ENCODE measurements at regions not wholly inside any gene's neighbourhood (a gene's known extent, or its start where the extent isn't known, plus 50 kb on each side); places are given as distances from the start of the nearest gene placed in this dataset.

- H3F3A ChIP-seq (ENCODE audit: control insufficient read depth, insufficient read depth): no peaks in the 10 kb centered on the region
- H3K27ac ChIP-seq (ENCODE audit: low read depth, low read length): no peak overlapping the region
- no peaks in the 10 kb centered on the region for H3K36me3 ChIP-seq (ENCODE audit: control insufficient read depth, low read length)
- H3K9me2 ChIP-seq (replicated peaks; ENCODE audit: control insufficient read depth, low read length): no peaks in the 10 kb centered on the region
- TF ChIP-seq CTCF (IDR thresholded peaks at IDR 0.05; ENCODE audit: low read depth, low read length, poor library complexity, severe bottlenecking): no peak
- TF ChIP-seq EZH2phosphoT487 (IDR thresholded peaks at IDR 0.05; ENCODE audit: borderline replicate concordance, low read length): no peak
- H3K79me2 ChIP-seq (ENCODE audit: control insufficient read depth, low read length): no peaks in the 10 kb centered on the region
- H3K27me3 ChIP-seq (ENCODE audit: control insufficient read depth, low read length): no peaks in the 10 kb centered on the region
- H3K4me1 ChIP-seq (ENCODE audit: control insufficient read depth, low read length): no peaks in the 10 kb centered on the region
- no peaks in the 10 kb centered on the region for H4K20me1 ChIP-seq (ENCODE audit: control insufficient read depth, insufficient read depth, low read depth, low read length)
- H3K4me3 ChIP-seq (ENCODE audit: low read length): no peak overlapping the region
- no peak overlapping the region for H3K4me2 ChIP-seq (ENCODE audit: low read length)
- H3K9me3 ChIP-seq (ENCODE audit: control insufficient read depth, insufficient read depth, low read length): no peaks in the 10 kb centered on the region
These were observed 136.5 kb upstream of the ETAA1 start for GRCh38 chr2:67260343-67261277.

DNA sequence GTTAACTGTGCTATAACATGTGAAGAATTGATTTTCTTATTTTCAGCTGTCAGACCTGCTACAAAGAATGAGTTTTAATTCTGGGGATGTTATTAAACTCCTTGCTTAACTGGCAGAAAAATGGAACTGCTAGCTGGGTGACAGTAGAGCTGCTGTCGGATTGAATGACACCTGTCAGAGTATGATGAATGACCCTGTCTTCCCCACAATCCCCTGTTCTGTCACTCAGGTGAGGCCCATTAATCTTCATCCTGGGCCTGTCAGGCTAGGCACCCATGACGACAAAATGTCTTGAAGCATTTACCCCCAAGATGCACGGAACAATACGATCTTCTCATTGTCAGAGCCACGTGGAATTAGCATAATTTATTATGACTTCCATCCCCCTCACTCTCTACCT is 129.9 kb upstream of the ETAA1 start:
- no peaks in the 10 kb centered on the region for H3K9me3 ChIP-seq (ENCODE audit: control insufficient read depth, insufficient read depth, low read length)
- H3K4me1 ChIP-seq (ENCODE audit: control insufficient read depth, low read length): no peaks in the 10 kb centered on the region
- H3K4me2 ChIP-seq (ENCODE audit: low read length): no peak overlapping the region
- H3K9me2 ChIP-seq (replicated peaks; ENCODE audit: control insufficient read depth, low read length): no peaks in the 10 kb centered on the region
- H3K27ac ChIP-seq (ENCODE audit: low read depth, low read length): no peak overlapping the region
- no peaks in the 10 kb centered on the region for H3K36me3 ChIP-seq (ENCODE audit: control insufficient read depth, low read length)
- no peaks in the 10 kb centered on the region for H3K79me2 ChIP-seq (ENCODE audit: control insufficient read depth, low read length)
- H3F3A ChIP-seq (ENCODE audit: control insufficient read depth, insufficient read depth): no peaks in the 10 kb centered on the region
- TF ChIP-seq CTCF (IDR thresholded peaks at IDR 0.05; ENCODE audit: low read depth, low read length, poor library complexity, severe bottlenecking) (no peak), EZH2phosphoT487 (IDR thresholded peaks at IDR 0.05; ENCODE audit: borderline replicate concordance, low read length) (no peak)
- no peak overlapping the region for H3K4me3 ChIP-seq (ENCODE audit: low read length)
- H4K20me1 ChIP-seq (ENCODE audit: control insufficient read depth, insufficient read depth, low read depth, low read length): no peaks in the 10 kb centered on the region
- H3K27me3 ChIP-seq (ENCODE audit: control insufficient read depth, low read length): no peaks in the 10 kb centered on the region

- no peaks in the 10 kb centered on the region for H3K4me1 ChIP-seq (ENCODE audit: control insufficient read depth, low read length)
- TF ChIP-seq EZH2phosphoT487 (IDR thresholded peaks at IDR 0.05; ENCODE audit: borderline replicate concordance, low read length): no peak
- no peak for TF ChIP-seq CTCF (IDR thresholded peaks at IDR 0.05; ENCODE audit: low read depth, low read length, poor library complexity, severe bottlenecking)
- no peaks in the 10 kb centered on the region for H3K79me2 ChIP-seq (ENCODE audit: control insufficient read depth, low read length)
- no peaks in the 10 kb centered on the region for H3F3A ChIP-seq (ENCODE audit: control insufficient read depth, insufficient read depth)
- no peaks in the 10 kb centered on the region for H3K27me3 ChIP-seq (ENCODE audit: control insufficient read depth, low read length)
- no peaks in the 10 kb centered on the region for H4K20me1 ChIP-seq (ENCODE audit: control insufficient read depth, insufficient read depth, low read depth, low read length)
- H3K27ac ChIP-seq (ENCODE audit: low read depth, low read length): no peak overlapping the region
- no peak overlapping the region for H3K4me3 ChIP-seq (ENCODE audit: low read length)
- no peaks in the 10 kb centered on the region for H3K9me3 ChIP-seq (ENCODE audit: control insufficient read depth, insufficient read depth, low read length)
- H3K36me3 ChIP-seq (ENCODE audit: control insufficient read depth, low read length): no peaks in the 10 kb centered on the region
- H3K4me2 ChIP-seq (ENCODE audit: low read length): no peak overlapping the region
- H3K9me2 ChIP-seq (replicated peaks; ENCODE audit: control insufficient read depth, low read length): no peaks in the 10 kb centered on the region
These were observed 128.3 kb upstream of the ETAA1 start for GRCh38 chr2:67268797-67269196.
